Astrocyte (in vitro differentiated cells and primary cell): ENCODE measurements at regions not wholly inside any gene's neighbourhood (a gene's known extent, or its start where the extent isn't known, plus 50 kb on each side); places are given as distances from the start of the nearest gene placed in this dataset.

ENCODE experiments used
- CTCF ChIP-seq: IDR thresholded peaks from 2 replicates; pipeline ENCODE4 v1.5.1; 2011; ENCODE audit warnings: low read depth, mild to moderate bottlenecking, inconsistent platforms, low read length, moderate library complexity; ENCODE audit not compliant: insufficient read depth
- EZH2 ChIP-seq: IDR thresholded peaks from 2 replicates; pipeline ENCODE4 v1.6.1; 2012; ENCODE audit warnings: mild to moderate bottlenecking, low read length, inconsistent platforms; ENCODE audit not compliant: insufficient read depth

GRCh38 chr14:104383088-104383995, 196.2 kb upstream of the C14orf180 start:
- no peak for TF ChIP-seq CTCF
- no peak for TF ChIP-seq EZH2
